ENCODE measurements at regions not wholly inside any gene's neighbourhood (a gene's known extent, or its start where the extent isn't known, plus 50 kb on each side); places are given as distances from the start of the nearest gene placed in this dataset.

DNA sequence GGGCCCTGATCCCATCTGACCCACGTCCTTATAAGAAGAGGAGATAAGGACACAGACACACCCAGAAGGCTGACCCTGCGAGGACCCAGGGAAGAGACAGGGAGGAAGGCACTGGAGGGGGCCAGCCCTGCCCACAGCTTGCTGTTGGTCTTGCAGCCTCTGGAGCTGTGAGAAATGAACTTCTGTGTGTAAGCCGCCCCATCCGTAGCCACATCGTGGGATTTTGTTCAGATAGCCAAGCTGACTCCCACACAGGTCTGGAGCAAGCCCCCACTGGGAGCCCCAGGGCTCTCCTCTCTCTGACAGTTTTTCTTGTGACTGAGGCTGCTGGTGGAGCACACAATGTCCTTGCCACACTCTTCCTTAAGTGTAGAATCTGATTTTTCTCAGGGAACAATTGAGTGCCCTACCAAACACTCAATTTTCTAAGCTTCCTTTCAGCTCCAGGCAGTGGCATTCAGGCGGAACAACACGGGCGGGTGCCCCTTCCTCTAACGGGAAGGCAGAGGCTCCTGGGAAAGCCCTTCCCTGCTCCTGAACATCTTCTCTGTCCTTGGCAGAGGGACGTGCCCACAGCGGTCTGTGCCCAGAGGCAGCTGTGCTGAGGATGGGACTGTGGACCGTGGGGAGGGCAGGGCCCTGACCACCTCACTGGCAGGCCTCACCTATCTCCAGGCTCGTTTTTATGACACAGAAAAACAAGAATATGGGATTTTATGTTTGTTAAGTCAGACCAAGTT, 160.6 kb upstream of the SHH start:
- DNase-seq (ENCODE audit: low spot score), result no peak

DNA sequence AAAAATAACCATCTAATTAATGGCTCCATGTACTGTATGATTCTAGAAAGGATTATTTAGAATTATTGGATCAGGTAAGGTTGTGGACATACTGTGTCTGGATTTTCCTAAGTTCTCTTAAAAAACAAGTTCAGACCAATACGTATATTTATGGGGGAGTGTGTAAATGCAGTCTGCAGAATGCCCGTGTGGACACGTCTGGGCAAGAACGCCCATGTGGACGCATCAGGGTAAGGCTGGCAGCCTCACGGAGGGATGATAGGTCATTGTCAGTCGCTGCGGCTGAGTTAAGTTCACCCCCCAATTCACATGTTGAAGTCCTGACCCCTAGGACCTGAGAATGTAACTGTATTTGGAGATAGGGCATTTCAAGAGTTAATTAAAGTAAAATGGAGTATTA, 160.0 kb upstream of the SHH start:
- DNase-seq (ENCODE audit: low spot score), result no peak

DNA sequence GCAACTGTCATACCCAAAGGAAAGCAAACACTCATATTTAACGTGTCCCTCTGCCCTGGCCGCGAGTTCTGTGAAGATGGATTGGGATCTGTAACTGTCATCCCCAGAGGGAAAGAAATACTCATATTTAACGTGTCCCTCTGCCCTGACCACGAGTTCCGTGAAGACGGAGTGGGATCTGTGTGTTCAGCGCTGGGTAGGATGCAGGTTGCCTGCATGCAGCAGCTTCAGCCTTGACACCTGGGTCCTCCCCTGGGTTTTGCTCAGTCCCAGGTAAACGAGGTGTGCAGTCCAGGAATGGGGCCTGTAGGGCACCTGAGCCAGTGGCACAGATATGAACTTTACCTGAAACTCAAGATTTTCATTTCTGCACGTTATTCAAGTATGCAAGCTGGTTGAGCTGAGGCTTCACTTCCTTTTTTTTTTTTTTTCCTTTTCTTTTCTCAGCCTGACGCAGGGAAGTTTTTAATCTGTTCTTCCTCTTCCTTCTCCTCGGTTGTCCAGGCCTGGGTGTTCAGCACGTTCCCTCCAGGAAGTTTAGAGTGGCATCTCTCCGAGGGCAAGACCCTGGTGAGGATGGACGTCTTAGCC, 159.0 kb upstream of the SHH start:
- DNase-seq (ENCODE audit: low spot score), result no peak

GRCh38 chr7:155969192-155969929, 157.1 kb upstream of the SHH start:
- DNase-seq (ENCODE audit: low spot score), result no peak

GRCh38 chr7:155965010-155965409, 152.7 kb upstream of the SHH start:
- DNase-seq (ENCODE audit: low spot score), result no peak

GRCh38 chr7:155964543-155964942, 152.3 kb upstream of the SHH start:
- DNase-seq (ENCODE audit: low spot score), result no peak

- DNase-seq (ENCODE audit: low spot score), result no peak
Observed at GRCh38 chr7:155963771-155964195, 151.5 kb upstream of the SHH start.

DNA sequence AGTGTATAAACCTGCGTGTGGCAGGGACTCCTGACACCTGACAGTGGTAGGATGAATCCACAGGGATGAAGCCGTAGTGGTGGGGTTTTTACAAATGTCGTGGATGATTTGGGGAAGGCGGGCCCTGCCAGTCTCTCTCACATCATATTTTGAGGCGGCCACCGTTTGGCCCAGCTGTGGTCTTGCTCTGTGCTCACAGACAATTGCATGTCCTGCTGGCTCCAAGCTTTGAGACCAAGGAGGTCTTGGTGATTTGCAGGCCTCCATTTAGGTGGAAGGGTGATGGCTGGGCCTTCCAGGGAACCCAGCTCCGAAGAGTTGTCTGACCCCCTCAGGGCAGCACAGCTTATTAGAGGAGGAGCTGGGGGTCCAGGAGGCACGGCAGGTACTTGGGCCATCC, 151.1 kb upstream of the SHH start:
- DNase-seq (ENCODE audit: low spot score), result no peak

GRCh38 chr7:155962968-155963300, 150.7 kb upstream of the SHH start:
- no peak for DNase-seq (ENCODE audit: low spot score)

- no peak for DNase-seq (ENCODE audit: low spot score)
Observed at GRCh38 chr7:155962191-155962967, 150.1 kb upstream of the SHH start.

- no peak for DNase-seq (ENCODE audit: low spot score)
Observed at GRCh38 chr7:155961241-155962190, 149.3 kb upstream of the SHH start.

DNA sequence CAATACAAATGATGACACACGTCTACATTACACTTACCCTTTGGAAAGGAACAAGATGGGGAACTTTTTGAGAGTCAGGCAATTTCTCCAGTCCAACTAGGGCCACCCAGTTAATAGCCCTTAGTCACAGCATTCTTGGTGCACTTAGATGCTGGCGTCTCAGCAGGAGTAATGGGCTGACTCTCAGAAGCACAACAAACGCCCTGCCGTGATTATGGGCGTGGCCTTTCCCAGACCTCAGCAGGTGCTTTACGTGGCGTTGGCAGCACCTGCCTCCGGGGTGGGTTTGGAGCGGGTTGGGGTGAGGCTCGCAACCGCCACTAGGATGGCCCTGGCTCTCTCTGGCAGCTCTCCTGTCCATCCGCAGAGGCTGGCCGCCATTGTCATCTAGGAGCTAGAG, 147.6 kb upstream of the SHH start:
- DNase-seq (ENCODE audit: low spot score), result no peak

- no peak for DNase-seq (ENCODE audit: low spot score)
Observed at GRCh38 chr7:155956977-155957376, 144.7 kb upstream of the SHH start.

- DNase-seq (ENCODE audit: low spot score), result no peak
Observed at GRCh38 chr7:155955367-155955635, 143.0 kb upstream of the SHH start.

DNA sequence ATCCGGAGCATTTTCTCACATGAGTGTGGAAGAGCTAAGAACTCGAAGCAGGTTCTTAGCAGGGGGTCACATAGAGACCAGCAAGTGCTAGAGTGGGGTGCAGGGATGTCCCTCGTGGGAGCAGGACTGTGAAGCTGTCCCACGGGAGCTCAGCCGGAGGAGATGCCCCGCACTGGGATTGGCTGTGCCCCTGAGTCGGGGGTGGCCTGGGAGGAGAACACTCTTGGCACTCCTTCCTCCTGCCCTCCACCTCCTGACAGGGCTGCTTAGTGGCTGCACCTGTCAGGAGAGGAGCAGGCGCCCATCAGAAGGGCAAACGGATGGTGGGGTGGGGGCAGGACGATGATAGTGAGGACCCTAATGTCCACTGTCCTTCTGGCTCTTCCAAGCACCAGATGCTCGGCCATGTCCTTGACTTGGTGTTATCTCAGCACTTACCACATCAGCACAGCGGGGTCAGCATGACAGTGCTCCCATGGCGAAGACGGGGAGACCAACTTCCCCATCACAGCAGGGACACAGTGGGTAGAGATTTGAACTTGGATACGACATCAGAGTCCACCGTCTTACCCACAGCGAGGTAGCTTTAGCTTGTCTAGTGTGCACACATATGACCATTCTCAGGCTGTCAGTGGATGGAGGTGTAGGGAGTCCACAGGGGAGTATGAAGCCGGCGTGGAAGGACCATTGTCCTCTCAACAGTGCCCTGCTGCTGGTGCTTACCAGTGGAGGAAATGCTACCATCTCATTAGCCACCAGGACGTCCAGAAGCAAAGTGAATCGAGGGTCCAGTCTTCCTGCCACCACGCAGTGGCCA, 142.5 kb upstream of the SHH start:
- no peak for DNase-seq (ENCODE audit: low spot score)

- no peak for DNase-seq (ENCODE audit: low spot score)
Observed at GRCh38 chr7:155953781-155954549, 141.7 kb upstream of the SHH start.

DNA sequence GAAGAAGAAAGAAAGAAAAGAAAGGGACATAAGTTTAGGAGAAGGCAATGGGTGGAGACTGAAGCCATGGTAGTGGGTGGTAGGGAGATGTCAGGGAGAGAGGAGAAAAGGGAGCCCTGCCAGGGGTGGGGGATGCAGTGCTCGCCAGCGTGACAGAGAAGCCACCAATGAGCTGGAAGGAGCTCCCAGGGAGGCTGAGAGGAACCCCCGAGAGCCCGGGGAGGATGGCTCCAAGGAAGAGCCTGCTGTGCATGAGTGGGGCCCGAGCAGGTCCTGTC, 141.2 kb upstream of the SHH start:
- DNase-seq (ENCODE audit: low spot score), result no peak

GRCh38 chr7:155951554-155952158, 139.4 kb upstream of the SHH start:
- DNase-seq (ENCODE audit: low spot score), result no peak

DNA sequence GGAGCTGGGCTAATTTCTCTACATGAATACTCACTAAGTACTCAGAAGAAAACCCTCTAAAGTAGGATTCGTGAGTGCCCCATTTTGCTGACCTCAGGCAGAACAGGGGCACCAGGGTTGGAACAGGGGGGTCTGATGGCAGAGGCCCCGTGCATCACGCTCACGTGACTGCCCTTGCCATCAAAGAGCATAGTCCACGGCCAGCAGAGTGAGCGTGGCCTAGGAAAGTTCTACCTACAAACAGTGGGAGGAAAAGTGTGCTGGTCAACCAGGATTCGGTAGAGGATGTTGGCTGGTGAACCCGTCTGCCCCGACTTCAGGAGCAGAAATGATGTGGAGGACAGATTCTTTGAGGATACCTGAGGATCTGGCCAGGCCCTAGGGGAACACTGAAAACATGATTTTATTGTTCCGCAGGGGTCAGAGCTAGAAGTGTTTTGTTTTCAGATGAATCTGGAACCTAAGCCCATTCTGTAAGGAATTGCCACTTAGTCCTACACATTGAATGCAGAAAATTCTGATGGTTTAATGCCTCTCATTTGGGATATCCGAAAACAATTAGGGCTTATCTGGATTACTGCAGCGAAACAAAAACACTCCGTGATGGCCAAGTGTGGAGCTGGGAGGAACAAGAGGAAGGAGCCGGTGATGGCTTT, 138.8 kb upstream of the SHH start:
- DNase-seq (ENCODE audit: low spot score), result no peak
